ENCODE measurements at regions not wholly inside any gene's neighbourhood (a gene's known extent, or its start where the extent isn't known, plus 50 kb on each side); places are given as distances from the start of the nearest gene placed in this dataset.

- Histone ChIP-seq H3K4me1 (ENCODE audit: insufficient read depth, low read length, poor library complexity, severe bottlenecking) (no peaks in the 10 kb centered on the region), H3K27me3 (replicated peaks; ENCODE audit: insufficient read depth, low read depth, low read length, poor library complexity) (no peaks in the 10 kb centered on the region), H3K4me3 (ENCODE audit: low read depth, low read length, poor library complexity, severe bottlenecking) (no peak overlapping the region), H3K9me3 (ENCODE audit: low read depth, low read length, poor library complexity, severe bottlenecking) (no peaks in the 10 kb centered on the region), H3K36me3 (ENCODE audit: insufficient read depth, low read length, poor library complexity, severe bottlenecking) (no peaks in the 10 kb centered on the region), H3K27ac (ENCODE audit: low read depth, low read length, poor library complexity, severe bottlenecking) (no peak overlapping the region)
- POLR2A ChIA-PET (ENCODE audit: low non-redundant PET) = no interaction called here
- no peak for DNase-seq (ENCODE audit: low spot score)
- no peak for TF ChIP-seq CTCF (conservative IDR thresholded peaks at IDR 0.05; ENCODE audit: low read depth, low read length)
- TF ChIP-seq EZH2 (IDR thresholded peaks at IDR 0.05; ENCODE audit: borderline replicate concordance, low read depth, low read length, poor library complexity, severe bottlenecking) = no peak
- intact Hi-C loops (cut with micrococcal nuclease; ENCODE audit: unreplicated experiment) = no loop called here
- CTCF ChIA-PET = no interaction called here
- BruUV-seq (replicated peaks) = no TSS peak
Observed at GRCh38 chr4:66887061-66887460, 658.2 kb downstream of the CENPC start.

GRCh38 chr4:66885501-66886165, 659.7 kb downstream of the CENPC start:
- H3K9me3 ChIP-seq (ENCODE audit: low read depth, low read length, poor library complexity, severe bottlenecking) = no peaks in the 10 kb centered on the region
- H3K36me3 ChIP-seq (ENCODE audit: insufficient read depth, low read length, poor library complexity, severe bottlenecking) = no peaks in the 10 kb centered on the region
- H3K4me3 ChIP-seq (ENCODE audit: low read depth, low read length, poor library complexity, severe bottlenecking) = no peak overlapping the region
- no peak for TF ChIP-seq CTCF (conservative IDR thresholded peaks at IDR 0.05; ENCODE audit: low read depth, low read length)
- no peak for TF ChIP-seq EZH2 (IDR thresholded peaks at IDR 0.05; ENCODE audit: borderline replicate concordance, low read depth, low read length, poor library complexity, severe bottlenecking)
- intact Hi-C loops (cut with micrococcal nuclease; ENCODE audit: unreplicated experiment) = no loop called here
- CTCF ChIA-PET = no interaction called here
- POLR2A ChIA-PET (ENCODE audit: low non-redundant PET) = no interaction called here
- BruUV-seq (replicated peaks) = no TSS peak
- no peaks in the 10 kb centered on the region for H3K27me3 ChIP-seq (replicated peaks; ENCODE audit: insufficient read depth, low read depth, low read length, poor library complexity)
- H3K27ac ChIP-seq (ENCODE audit: low read depth, low read length, poor library complexity, severe bottlenecking) = no peak overlapping the region
- no peaks in the 10 kb centered on the region for H3K4me1 ChIP-seq (ENCODE audit: insufficient read depth, low read length, poor library complexity, severe bottlenecking)
- DNase-seq (ENCODE audit: low spot score) = no peak

- Histone ChIP-seq H3K9me3 (ENCODE audit: low read depth, low read length, poor library complexity, severe bottlenecking) (no peaks in the 10 kb centered on the region), H3K27me3 (replicated peaks; ENCODE audit: insufficient read depth, low read depth, low read length, poor library complexity) (no peaks in the 10 kb centered on the region), H3K4me1 (ENCODE audit: insufficient read depth, low read length, poor library complexity, severe bottlenecking) (no peaks in the 10 kb centered on the region), H3K4me3 (ENCODE audit: low read depth, low read length, poor library complexity, severe bottlenecking) (no peak overlapping the region), H3K27ac (ENCODE audit: low read depth, low read length, poor library complexity, severe bottlenecking) (no peak overlapping the region), H3K36me3 (ENCODE audit: insufficient read depth, low read length, poor library complexity, severe bottlenecking) (no peaks in the 10 kb centered on the region)
- CTCF ChIA-PET = no interaction called here
- intact Hi-C loops (cut with micrococcal nuclease; ENCODE audit: unreplicated experiment) = no loop called here
- DNase-seq (ENCODE audit: low spot score) = no peak
- POLR2A ChIA-PET (ENCODE audit: low non-redundant PET) = no interaction called here
- BruUV-seq (replicated peaks) = no TSS peak
- TF ChIP-seq EZH2 (IDR thresholded peaks at IDR 0.05; ENCODE audit: borderline replicate concordance, low read depth, low read length, poor library complexity, severe bottlenecking) (no peak), CTCF (conservative IDR thresholded peaks at IDR 0.05; ENCODE audit: low read depth, low read length) (no peak)
Observed at GRCh38 chr4:66876946-66877345, 668.4 kb downstream of the CENPC start.
